ENCODE measurements at regions not wholly inside any gene's neighbourhood (a gene's known extent, or its start where the extent isn't known, plus 50 kb on each side); places are given as distances from the start of the nearest gene placed in this dataset.

DNA sequence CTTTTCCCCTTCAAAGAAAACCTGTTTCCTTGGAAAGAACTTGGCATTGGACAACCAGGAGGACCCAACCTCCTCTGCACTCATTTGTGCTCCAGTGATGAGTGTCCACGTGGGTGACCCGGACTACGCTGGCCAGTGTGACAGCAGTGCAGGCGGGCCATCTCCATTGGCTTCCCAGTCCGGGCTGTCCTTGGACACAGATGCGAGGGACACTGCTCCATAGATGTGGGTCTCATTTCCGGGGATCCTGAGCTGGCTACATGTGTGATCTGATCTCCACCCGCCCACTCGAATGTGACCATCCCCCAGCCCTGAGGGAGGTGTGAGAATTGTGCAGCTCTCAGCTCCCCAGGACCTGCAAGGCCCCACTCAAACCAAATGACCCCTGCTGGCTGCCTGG is 836.6 kb upstream of the TMEM132C start (continued):
- TF ChIP-seq HCFC1 (IDR thresholded peaks at IDR 0.05; ENCODE audit: low read length), result no peak
- TF ChIP-seq, protein P1, sequence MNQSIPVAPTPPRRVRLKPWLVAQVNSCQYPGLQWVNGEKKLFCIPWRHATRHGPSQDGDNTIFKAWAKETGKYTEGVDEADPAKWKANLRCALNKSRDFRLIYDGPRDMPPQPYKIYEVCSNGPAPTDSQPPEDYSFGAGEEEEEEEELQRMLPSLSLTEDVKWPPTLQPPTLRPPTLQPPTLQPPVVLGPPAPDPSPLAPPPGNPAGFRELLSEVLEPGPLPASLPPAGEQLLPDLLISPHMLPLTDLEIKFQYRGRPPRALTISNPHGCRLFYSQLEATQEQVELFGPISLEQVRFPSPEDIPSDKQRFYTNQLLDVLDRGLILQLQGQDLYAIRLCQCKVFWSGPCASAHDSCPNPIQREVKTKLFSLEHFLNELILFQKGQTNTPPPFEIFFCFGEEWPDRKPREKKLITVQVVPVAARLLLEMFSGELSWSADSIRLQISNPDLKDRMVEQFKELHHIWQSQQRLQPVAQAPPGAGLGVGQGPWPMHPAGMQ (IDR thresholded peaks at IDR 0.05; ENCODE audit: borderline replicate concordance), result no peak
- no peak for TF ChIP-seq MYC (IDR thresholded peaks at IDR 0.05; ENCODE audit: insufficient read depth, insufficient read length, insufficient replicate concordance, low read length, severe bottlenecking)
- TF ChIP-seq MTA2 (IDR thresholded peaks at IDR 0.05; ENCODE audit: low read depth), result no peak
- TF ChIP-seq MEF2B (IDR thresholded peaks at IDR 0.05; ENCODE audit: partially characterized antibody, poor library complexity, severe bottlenecking), result no peak
- no peak for TF ChIP-seq ZBED1 (IDR thresholded peaks at IDR 0.05; ENCODE audit: borderline replicate concordance)
- TF ChIP-seq, protein P2, sequence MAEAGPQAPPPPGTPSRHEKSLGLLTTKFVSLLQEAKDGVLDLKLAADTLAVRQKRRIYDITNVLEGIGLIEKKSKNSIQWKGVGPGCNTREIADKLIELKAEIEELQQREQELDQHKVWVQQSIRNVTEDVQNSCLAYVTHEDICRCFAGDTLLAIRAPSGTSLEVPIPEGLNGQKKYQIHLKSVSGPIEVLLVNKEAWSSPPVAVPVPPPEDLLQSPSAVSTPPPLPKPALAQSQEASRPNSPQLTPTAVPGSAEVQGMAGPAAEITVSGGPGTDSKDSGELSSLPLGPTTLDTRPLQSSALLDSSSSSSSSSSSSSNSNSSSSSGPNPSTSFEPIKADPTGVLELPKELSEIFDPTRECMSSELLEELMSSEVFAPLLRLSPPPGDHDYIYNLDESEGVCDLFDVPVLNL (IDR thresholded peaks at IDR 0.05; ENCODE audit: low read depth, low read length), result no peak
- TF ChIP-seq BHLHE40 (IDR thresholded peaks at IDR 0.05; ENCODE audit: borderline replicate concordance in 1 of 2, low read depth in 2 of 2, low read length in 1 of 2), result no peak

DNA sequence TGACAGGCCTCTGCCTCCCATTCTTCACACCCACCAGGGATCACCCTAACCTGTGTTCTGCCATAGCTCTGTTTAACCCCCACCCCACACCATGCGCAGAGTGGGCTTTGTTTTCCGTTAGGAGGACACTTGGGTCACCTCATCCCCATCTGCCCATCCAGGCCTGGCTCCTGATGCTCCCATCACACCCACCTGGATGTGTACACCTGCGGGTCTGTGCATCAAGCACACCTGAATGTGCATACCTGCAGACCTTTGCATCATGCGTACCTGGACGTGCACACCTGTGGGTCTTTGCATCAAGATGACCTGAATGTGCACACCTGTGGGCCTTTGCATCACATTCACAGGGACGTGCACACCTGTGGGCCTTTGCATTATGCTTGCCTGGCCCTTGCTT is 835.8 kb upstream of the TMEM132C start:
- RAD21 ChIA-PET (ENCODE audit: unreplicated experiment), result no interaction called here
- no peak overlapping the region for H3K4me2 ChIP-seq (ENCODE audit: control insufficient read depth, insufficient read depth)
- no peak overlapping the region for H3K9ac ChIP-seq (ENCODE audit: control insufficient read depth, insufficient read depth, low read length)
- TF ChIP-seq ETV6 (conservative IDR thresholded peaks at IDR 0.05 in 1 of 2, IDR thresholded peaks at IDR 0.05 in 1 of 2; ENCODE audit: borderline replicate concordance in 1 of 2, low read depth in 1 of 2) (no peak), RFX5 (IDR thresholded peaks at IDR 0.05; ENCODE audit: low read depth, low read length) (no peak), CHD2 (IDR thresholded peaks at IDR 0.05; ENCODE audit: borderline replicate concordance, low read depth, low read length) (no peak), EGR1 (IDR thresholded peaks at IDR 0.05; ENCODE audit: borderline replicate concordance in 1 of 2, low read depth in 2 of 2, low read length in 2 of 2) (no peak)
- TF ChIP-seq, protein P3, sequence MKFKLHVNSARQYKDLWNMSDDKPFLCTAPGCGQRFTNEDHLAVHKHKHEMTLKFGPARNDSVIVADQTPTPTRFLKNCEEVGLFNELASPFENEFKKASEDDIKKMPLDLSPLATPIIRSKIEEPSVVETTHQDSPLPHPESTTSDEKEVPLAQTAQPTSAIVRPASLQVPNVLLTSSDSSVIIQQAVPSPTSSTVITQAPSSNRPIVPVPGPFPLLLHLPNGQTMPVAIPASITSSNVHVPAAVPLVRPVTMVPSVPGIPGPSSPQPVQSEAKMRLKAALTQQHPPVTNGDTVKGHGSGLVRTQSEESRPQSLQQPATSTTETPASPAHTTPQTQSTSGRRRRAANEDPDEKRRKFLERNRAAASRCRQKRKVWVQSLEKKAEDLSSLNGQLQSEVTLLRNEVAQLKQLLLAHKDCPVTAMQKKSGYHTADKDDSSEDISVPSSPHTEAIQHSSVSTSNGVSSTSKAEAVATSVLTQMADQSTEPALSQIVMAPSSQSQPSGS (IDR thresholded peaks at IDR 0.05; ENCODE audit: low read length), result no peak
- TF ChIP-seq, protein P4, sequence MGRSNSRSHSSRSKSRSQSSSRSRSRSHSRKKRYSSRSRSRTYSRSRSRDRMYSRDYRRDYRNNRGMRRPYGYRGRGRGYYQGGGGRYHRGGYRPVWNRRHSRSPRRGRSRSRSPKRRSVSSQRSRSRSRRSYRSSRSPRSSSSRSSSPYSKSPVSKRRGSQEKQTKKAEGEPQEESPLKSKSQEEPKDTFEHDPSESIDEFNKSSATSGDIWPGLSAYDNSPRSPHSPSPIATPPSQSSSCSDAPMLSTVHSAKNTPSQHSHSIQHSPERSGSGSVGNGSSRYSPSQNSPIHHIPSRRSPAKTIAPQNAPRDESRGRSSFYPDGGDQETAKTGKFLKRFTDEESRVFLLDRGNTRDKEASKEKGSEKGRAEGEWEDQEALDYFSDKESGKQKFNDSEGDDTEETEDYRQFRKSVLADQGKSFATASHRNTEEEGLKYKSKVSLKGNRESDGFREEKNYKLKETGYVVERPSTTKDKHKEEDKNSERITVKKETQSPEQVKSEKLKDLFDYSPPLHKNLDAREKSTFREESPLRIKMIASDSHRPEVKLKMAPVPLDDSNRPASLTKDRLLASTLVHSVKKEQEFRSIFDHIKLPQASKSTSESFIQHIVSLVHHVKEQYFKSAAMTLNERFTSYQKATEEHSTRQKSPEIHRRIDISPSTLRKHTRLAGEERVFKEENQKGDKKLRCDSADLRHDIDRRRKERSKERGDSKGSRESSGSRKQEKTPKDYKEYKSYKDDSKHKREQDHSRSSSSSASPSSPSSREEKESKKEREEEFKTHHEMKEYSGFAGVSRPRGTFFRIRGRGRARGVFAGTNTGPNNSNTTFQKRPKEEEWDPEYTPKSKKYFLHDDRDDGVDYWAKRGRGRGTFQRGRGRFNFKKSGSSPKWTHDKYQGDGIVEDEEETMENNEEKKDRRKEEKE (IDR thresholded peaks at IDR 0.05), result no peak
- BruUV-seq (replicated peaks), result no TSS peak
- WGBS (ENCODE audit: insufficient coverage, insufficient replicate concordance, low lambda C conversion rate, missing lambda C conversion rate), result 14% methylated on average over 6 of the region's 6 CpGs
- no peaks in the 10 kb centered on the region for H3K79me2 ChIP-seq (ENCODE audit: control insufficient read depth, insufficient read depth, low read length)
- no peaks in the 10 kb centered on the region for H3K27me3 ChIP-seq (replicated peaks in 1 of 2; ENCODE audit: control insufficient read depth in 2 of 2, insufficient read depth in 2 of 2, low read length in 1 of 2)
- no peaks in the 10 kb centered on the region for H4K20me1 ChIP-seq (ENCODE audit: control insufficient read depth, insufficient read depth)
- no peak overlapping the region for H2AFZ ChIP-seq (ENCODE audit: control insufficient read depth, low read depth, low read length)
- FAIRE-seq (no peak), ATAC-seq (no peak), DNase-seq (ENCODE audit: low read depth, low spot score) (no peak)
- SMC1A ChIA-PET (ENCODE audit: uncharacterized antibody, unreplicated experiment), result no interaction called here
- H3K9me3 ChIP-seq (replicated peaks; ENCODE audit: control insufficient read depth, insufficient read depth, low read length), result no peaks in the 10 kb centered on the region; the same call in 2 of the 3 replicates
- H3K27ac ChIP-seq (ENCODE audit: control insufficient read depth, insufficient read depth), result no peak overlapping the region
- intact Hi-C loops (cut with micrococcal nuclease; ENCODE audit: unreplicated experiment) (no loop called here), in situ Hi-C loops (cut with MboI) (no loop called here)
- no peaks in the 10 kb centered on the region for H3K36me3 ChIP-seq (ENCODE audit: control insufficient read depth in 2 of 2, insufficient read depth in 2 of 2, low read length in 1 of 2)
- CTCF ChIA-PET, result no interaction called here
- H3K4me1 ChIP-seq (ENCODE audit: control insufficient read depth, insufficient read depth, low read length), result no peaks in the 10 kb centered on the region
- no peak overlapping the region for H3K4me3 ChIP-seq
- POLR2A ChIA-PET, result no interaction called here
